Left ventricle myocardium inferior (tissue), 1 donor: ENCODE measurements at regions not wholly inside any gene's neighbourhood (a gene's known extent, or its start where the extent isn't known, plus 50 kb on each side); places are given as distances from the start of the nearest gene placed in this dataset.

ENCODE experiments used
- DNase-seq: peaks from one replicate; pipeline ENCODE4 v3.0.0-alpha.2; 2020
- H3K27ac ChIP-seq: fragments of 200-600 bp; replicated peaks from 2 replicates; pipeline ENCODE4 v1.8.0; 2021
- H3K27me3 ChIP-seq: fragments of 200-600 bp; 2 replicates; pipeline ENCODE4 v1.8.0; 2021; ENCODE audit warnings: low read depth
- H3K36me3 ChIP-seq: fragments of 200-600 bp; 2 replicates; pipeline ENCODE4 v1.8.0; 2021
- H3K4me1 ChIP-seq: fragments of 200-600 bp; 2 replicates; pipeline ENCODE4 v1.8.0; 2021
- H3K4me3 ChIP-seq: fragments of 200-600 bp; 2 replicates; pipeline ENCODE4 v1.8.0; 2021; ENCODE audit warnings: mild to moderate bottlenecking, moderate library complexity
- H3K9me3 ChIP-seq: fragments of 200-600 bp; replicated peaks from 2 replicates; pipeline ENCODE4 v1.8.0; 2021
- CTCF ChIP-seq: fragments of 200-600 bp; IDR thresholded peaks from 2 replicates; pipeline ENCODE4 v1.8.0; 2021; ENCODE audit warnings: antibody characterized with exemption, mild to moderate bottlenecking, borderline replicate concordance
- intact Hi-C: fragments of 100-400 bp; cut with micrococcal nuclease; formaldehyde crosslinking; loops from one replicate; pipeline ENCODE4 v1.11.0; 2022
- donor health status: DM: no; HTN: yes; CAD: no; lungs with severe emphysema.

GRCh38 chr11:104658177-104658576 is 240.1 kb downstream of the CASP12 start:
- intact Hi-C loops, result no loop called here

GRCh38 chr11:104657083-104657482 is 241.2 kb downstream of the CASP12 start:
- no peak for TF ChIP-seq CTCF
- intact Hi-C loops, result no loop called here
- no peaks in the 10 kb centered on the region for H3K27me3 ChIP-seq
- H3K27ac ChIP-seq, result no peak overlapping the region
- DNase-seq, result no peak
- H3K36me3 ChIP-seq, result no peaks in the 10 kb centered on the region
- no peaks in the 10 kb centered on the region for H3K9me3 ChIP-seq
- H3K4me1 ChIP-seq, result no peaks in the 10 kb centered on the region
- H3K4me3 ChIP-seq, result no peak overlapping the region

More at GRCh38 chr11:104658177-104658576, 240.1 kb downstream of the CASP12 start:
- H3K36me3 ChIP-seq, result no peaks in the 10 kb centered on the region
- no peaks in the 10 kb centered on the region for H3K4me1 ChIP-seq
- H3K9me3 ChIP-seq, result no peaks in the 10 kb centered on the region
- TF ChIP-seq CTCF, result no peak
- H3K27me3 ChIP-seq, result no peaks in the 10 kb centered on the region
- no peak overlapping the region for H3K4me3 ChIP-seq
- DNase-seq, result no peak
- H3K27ac ChIP-seq, result no peak overlapping the region

- Histone ChIP-seq H3K36me3 (no peaks in the 10 kb centered on the region), H3K27ac (no peak overlapping the region), H3K27me3 (no peaks in the 10 kb centered on the region), H3K9me3 (no peaks in the 10 kb centered on the region), H3K4me3 (no peak overlapping the region), H3K4me1 (no peaks in the 10 kb centered on the region)
- no peak for DNase-seq
- no peak for TF ChIP-seq CTCF
- intact Hi-C loops, result no loop called here
These were observed 243.2 kb downstream of the CASP12 start for GRCh38 chr11:104655066-104655465.

- intact Hi-C loops, result no loop called here
These were observed 244.0 kb downstream of the CASP12 start for GRCh38 chr11:104654181-104654813.

GRCh38 chr11:104653407-104653806 is 244.9 kb downstream of the CASP12 start:
- H3K4me1 ChIP-seq, result no peaks in the 10 kb centered on the region
- no peak for TF ChIP-seq CTCF
- H3K36me3 ChIP-seq, result no peaks in the 10 kb centered on the region
- H3K27me3 ChIP-seq, result no peaks in the 10 kb centered on the region
- H3K27ac ChIP-seq, result no peak overlapping the region
- peak overlapping the region; percentile 41 for H3K4me3 ChIP-seq
- no peaks in the 10 kb centered on the region for H3K9me3 ChIP-seq
- no peak for DNase-seq
- intact Hi-C loops, result no loop called here

More at GRCh38 chr11:104654181-104654813, 244.0 kb downstream of the CASP12 start:
- no peaks in the 10 kb centered on the region for H3K36me3 ChIP-seq
- no peaks in the 10 kb centered on the region for H3K27me3 ChIP-seq
- no peaks in the 10 kb centered on the region for H3K4me1 ChIP-seq
- no peak overlapping the region for H3K4me3 ChIP-seq
- TF ChIP-seq CTCF, result no peak
- DNase-seq, result no peak
- no peak overlapping the region for H3K27ac ChIP-seq
- H3K9me3 ChIP-seq, result no peaks in the 10 kb centered on the region
